T1000 (cell line): ENCODE measurements at regions not wholly inside any gene's neighbourhood (a gene's known extent, or its start where the extent isn't known, plus 50 kb on each side); places are given as distances from the start of the nearest gene placed in this dataset.
"Not testable (repeated sequence)": the region's sequence is repeated elsewhere in the genome, so short reads cannot be mapped to it uniquely, and the experiment has no call there.

Experiments used
- DNase-seq: peaks from one replicate; lab custom pipeline; 2025; ENCODE audit warnings: mixed read lengths; lab: John Stamatoyannopoulos, UW

- not testable (repeated sequence) for DNase-seq
Measured at GRCh38 chr21:13923175-13923574, 287.6 kb downstream of the LIPI start.

GRCh38 chr21:13921455-13921854 is 289.3 kb downstream of the LIPI start:
- DNase-seq = not testable (repeated sequence)

DNA sequence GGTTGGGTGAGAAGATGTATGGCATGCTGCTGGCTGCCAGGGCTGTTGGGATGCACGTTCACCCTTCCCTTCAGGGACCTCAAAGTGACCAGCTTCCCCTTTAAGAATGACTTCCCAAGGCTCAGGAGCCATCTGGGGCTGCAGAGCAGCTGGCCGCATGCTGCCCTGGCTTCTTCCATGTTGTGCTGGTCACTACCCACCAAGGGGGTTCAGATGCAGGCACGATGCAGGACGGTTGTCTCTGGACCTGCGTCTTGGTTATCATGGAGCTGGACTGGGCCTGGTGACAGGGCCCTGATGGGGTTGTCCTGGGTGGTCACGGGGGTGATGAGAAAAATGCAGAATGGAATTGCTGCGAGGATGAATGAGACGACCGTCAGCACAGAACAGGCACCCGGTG is 297.8 kb downstream of the POTED start:
- not testable (repeated sequence) for DNase-seq

DNA sequence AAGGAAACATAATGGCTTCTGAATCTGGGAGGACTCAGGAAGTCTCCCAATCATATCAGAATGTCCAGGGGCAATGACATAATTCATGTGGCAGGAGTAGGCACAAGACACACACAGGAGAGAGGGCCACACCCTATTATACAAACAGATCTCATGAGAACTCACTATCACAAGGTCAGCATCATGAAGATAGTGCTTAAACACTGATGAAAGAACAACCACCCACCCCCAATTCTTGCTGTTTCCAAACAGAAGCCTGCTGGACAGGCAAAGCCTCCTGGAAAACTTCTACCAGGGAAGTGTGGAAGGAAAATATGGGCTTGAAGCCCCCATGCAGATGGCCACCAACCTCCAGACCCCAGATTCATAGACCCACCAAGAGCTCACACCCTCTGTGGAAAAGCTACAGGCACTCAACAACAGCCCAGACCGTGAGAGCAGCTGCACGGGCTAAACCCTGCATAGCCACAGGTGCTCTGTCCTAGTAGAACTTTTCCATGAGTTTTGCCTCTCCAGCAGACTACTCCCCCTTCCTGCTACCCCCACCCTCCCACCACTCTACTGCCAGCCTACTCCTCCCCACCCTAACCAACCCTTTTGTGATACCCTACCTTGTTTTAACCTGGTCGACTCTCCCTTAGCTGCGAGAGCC is 287.1 kb downstream of the POTED start:
- DNase-seq = not testable (repeated sequence)

GRCh38 chr21:13893617-13894016 is 284.0 kb downstream of the POTED start:
- not testable (repeated sequence) for DNase-seq

DNA sequence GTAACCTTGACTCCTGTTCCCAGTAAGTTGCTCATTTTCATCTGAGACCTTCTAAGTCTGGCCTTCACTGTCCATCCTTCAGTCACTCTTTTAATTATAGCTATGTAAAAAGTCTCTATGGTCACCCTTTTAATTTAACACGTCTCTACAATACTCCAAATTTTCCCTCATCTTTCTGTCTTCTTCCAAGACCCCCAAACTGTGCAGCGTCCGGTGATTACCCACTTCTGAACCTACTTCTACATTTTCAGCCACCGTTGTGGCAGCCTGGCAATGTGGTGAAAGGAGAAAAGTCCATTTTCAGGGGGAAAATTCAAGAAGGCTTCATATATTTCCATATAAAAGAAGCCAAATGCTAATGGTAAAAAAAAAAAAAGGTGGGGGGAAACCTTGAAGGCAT is 283.4 kb downstream of the POTED start:
- not testable (repeated sequence) for DNase-seq

GRCh38 chr21:13892146-13892751 is 282.7 kb downstream of the POTED start:
- not testable (repeated sequence) for DNase-seq

- DNase-seq = not testable (repeated sequence)
Measured at GRCh38 chr21:13889176-13889575, 279.6 kb downstream of the POTED start.

GRCh38 chr21:13883641-13884395 is 274.2 kb downstream of the POTED start:
- not testable (repeated sequence) for DNase-seq

- DNase-seq = not testable (repeated sequence)
Measured at GRCh38 chr21:13877503-13877902, 267.9 kb downstream of the POTED start.

GRCh38 chr21:13876999-13877398 is 267.4 kb downstream of the POTED start:
- DNase-seq = not testable (repeated sequence)

DNA sequence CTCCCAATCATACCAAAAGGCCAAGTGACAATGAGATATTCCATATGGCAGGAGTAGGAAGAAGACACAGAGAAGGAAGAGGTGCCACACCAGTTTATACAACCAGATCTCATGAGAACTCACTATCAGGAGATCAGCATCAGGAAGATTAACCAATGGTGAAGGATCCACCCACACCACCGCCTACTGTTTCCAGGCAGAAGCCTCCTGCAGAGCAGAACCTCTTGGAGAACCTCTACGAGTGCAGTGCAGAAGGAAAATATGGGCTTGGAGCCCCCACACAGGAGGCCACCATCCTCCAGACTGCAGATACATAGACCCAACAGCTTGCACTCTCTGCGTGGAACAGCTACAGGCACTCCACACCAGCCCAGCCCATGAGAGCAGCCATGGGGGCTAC is 264.4 kb downstream of the POTED start:
- not testable (repeated sequence) for DNase-seq

DNA sequence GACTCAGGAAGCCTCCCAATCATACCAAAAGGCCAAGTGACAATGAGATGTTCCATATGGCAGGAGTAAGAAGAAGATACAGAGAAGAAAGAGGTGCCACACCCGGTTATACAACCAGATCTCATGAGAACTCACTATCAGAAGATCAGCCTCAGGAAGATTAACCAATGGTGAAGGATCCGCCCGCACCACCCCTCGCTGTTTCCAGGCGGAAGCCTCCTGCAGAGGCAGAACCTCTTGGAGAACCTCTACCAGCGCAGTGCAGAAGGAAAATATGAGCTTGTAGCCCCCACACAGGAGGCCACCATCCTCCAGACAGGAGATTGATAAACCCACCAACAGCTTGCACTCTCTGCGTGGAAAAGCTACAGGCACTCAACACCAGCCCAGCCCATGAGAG is 245.1 kb downstream of the POTED start:
- no peak for DNase-seq

DNA sequence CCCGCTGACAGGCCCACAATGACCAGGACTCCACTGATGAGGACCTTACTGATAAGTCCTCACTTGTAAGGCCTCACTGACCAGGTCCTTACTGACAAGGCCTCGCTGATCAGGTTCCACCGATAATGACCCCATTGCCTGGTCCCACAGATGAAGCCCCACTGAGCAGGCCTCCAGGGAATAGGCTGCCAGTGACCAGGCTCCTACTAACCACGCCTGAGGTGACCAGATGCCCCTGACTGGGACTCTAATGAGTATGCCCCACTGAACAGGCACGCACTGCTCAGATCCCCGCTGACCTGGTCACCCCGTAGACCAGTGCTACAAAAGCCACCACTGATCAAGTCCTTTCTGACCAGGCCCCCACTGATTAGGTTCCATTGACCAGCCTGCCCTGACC is 241.2 kb downstream of the POTED start:
- DNase-seq = not testable (repeated sequence)

GRCh38 chr21:13849489-13849888 is 239.9 kb downstream of the POTED start:
- not testable (repeated sequence) for DNase-seq

DNA sequence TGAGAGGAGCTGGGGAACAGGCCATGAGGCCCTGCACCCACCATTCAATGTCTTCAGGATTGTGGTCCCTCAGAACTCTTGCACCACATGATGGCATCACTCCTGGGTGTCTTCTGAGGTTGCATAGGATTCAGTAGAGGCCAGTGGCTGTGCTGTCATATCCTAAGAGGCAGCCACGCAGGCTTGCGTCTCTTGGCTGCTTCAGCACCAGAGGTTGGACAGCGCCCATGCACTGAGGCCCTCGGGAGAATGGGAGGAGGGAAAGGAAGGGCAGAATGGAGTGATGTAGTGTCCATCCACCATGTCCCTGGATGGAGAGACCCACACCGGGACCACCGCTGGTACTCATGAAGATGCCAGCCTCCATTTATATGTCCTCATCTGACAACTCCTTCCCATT is 237.1 kb downstream of the POTED start:
- not testable (repeated sequence) for DNase-seq

- DNase-seq = not testable (repeated sequence)
Measured at GRCh38 chr21:13844574-13844973, 235.0 kb downstream of the POTED start.

- DNase-seq = not testable (repeated sequence)
Measured at GRCh38 chr21:13843081-13843480, 233.5 kb downstream of the POTED start.

DNA sequence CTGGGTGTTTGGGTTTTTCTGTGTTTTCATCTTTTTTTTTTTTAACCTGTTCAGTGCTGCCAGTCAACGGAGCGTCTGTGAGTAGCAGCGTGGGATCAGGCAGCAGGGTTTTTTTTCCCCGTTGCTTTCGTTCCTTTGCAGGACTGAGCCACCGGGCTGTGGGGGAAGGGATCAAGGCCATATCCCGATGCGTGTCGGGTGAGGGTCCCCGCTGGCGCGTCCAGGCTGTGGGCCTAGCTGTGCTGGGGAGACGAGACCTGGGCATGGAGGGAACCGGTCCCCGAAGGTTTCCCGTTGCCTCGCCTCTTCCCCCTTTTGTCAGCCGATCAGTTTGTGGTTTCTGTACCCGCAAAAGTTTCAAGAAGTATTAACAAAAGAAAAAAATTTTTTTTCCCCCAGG is 218.1 kb downstream of the POTED start:
- not testable (repeated sequence) for DNase-seq

GRCh38 chr21:13827201-13827600 is 217.6 kb downstream of the POTED start:
- DNase-seq = no peak

GRCh38 chr21:13826511-13826910 is 216.9 kb downstream of the POTED start:
- DNase-seq = not testable (repeated sequence)

DNA sequence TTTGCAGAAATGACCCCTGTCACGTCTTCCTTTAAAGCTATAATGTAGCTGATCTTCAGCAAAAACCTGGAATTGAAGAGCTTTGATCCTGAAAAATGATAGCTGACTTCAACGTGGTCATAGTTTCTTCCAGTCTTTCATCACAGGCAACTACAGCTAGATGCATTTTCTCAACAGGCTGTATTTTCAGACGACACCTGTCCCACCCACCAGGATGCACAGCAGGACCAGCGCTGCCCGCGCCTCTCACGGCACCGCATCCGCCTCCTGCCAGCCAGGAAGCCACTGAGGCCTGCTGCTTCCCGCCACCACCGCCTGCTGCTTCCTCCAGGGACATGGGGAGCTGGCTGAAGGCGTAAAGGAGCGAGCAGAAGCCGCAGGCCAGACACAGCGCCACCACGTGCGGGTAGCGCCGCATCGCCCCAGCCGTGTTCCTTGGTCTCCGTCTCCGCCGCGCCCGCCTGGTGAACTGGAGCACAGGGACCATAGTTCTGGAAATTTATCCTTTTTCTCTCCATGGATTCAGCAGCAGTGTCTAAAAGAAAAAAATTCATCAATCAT is 215.7 kb downstream of the POTED start:
- not testable (repeated sequence) for DNase-seq

GRCh38 chr21:13820286-13820685 is 210.7 kb downstream of the POTED start:
- not testable (repeated sequence) for DNase-seq
